ACC112 (cell line): ENCODE measurements at regions not wholly inside any gene's neighbourhood (a gene's known extent, or its start where the extent isn't known, plus 50 kb on each side); places are given as distances from the start of the nearest gene placed in this dataset.

Experiments used
- H2AFZ ChIP-seq: fragments of 200-600 bp; sonication (generic); one replicate; pipeline ENCODE4 v1.6.0; 2017; ENCODE audit warnings: antibody characterized with exemption, low read length; ENCODE audit not compliant: unreplicated experiment
- H3K27ac ChIP-seq: fragments of 200-600 bp; sonication (generic); 2 replicates; pipeline ENCODE4 v1.5.1; 2014; ENCODE audit warnings: low read depth, mild to moderate bottlenecking, antibody characterized with exemption, low read length, moderate library complexity
- H3K27me3 ChIP-seq: fragments of 200-600 bp; sonication (generic); 2 replicates; pipeline ENCODE4 v1.6.1; 2014; ENCODE audit warnings: mild to moderate bottlenecking, antibody characterized with exemption, low read length, moderate library complexity, mixed read lengths; ENCODE audit not compliant: insufficient read depth
- H3K36me3 ChIP-seq: fragments of 200-600 bp; sonication (generic); 2 replicates; pipeline ENCODE4 v1.6.1; 2016; ENCODE audit warnings: mild to moderate bottlenecking, antibody characterized with exemption, low read length, moderate library complexity, mixed read lengths; ENCODE audit not compliant: insufficient read depth
- H3K4me1 ChIP-seq: fragments of 200-600 bp; sonication (generic); one replicate; pipeline ENCODE4 v1.6.1; 2016; ENCODE audit warnings: low read length, mixed read lengths; ENCODE audit not compliant: insufficient read depth, unreplicated experiment, control insufficient read depth
- H3K4me3 ChIP-seq: fragments of 200-600 bp; sonication (generic); 2 replicates; pipeline ENCODE4 v1.5.1; 2014; ENCODE audit warnings: mild to moderate bottlenecking, low read depth, low read length
- H3K79me2 ChIP-seq: fragments of 200-600 bp; sonication (generic); one replicate; pipeline ENCODE4 v1.6.0; 2016; ENCODE audit warnings: low read length; ENCODE audit not compliant: control insufficient read depth, unreplicated experiment, insufficient read depth

DNA sequence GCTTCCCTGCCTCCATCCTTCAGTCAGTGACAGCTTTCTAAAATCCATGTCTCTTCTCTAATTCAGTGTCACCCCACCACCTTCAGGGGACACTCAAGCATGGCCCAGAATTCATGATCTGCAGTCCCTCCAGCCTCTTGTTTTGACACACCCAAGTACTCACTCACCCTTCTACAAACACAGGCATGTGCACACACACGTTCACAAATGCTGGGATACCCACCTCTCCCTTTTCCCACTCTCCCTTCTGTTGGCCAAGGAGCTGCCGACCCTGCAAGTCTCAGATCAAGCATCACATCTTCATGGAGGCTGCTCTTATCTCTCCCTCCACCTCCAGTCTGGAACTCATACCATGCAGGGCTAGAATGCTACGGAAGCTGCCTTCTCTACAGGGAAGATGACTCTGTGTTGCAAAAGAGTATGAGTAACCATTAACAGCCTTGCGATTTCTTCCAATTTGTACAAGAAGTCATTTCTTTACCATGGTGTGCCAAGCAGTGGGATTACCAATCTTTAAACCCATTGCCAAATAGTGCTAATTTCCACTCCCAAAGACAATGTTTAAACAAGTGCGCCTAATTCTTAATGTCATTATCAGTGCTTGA is 196.1 kb downstream of the BCL11B start:
- no peak overlapping the region for H3K27ac ChIP-seq
- no peak overlapping the region for H3K4me3 ChIP-seq

DNA sequence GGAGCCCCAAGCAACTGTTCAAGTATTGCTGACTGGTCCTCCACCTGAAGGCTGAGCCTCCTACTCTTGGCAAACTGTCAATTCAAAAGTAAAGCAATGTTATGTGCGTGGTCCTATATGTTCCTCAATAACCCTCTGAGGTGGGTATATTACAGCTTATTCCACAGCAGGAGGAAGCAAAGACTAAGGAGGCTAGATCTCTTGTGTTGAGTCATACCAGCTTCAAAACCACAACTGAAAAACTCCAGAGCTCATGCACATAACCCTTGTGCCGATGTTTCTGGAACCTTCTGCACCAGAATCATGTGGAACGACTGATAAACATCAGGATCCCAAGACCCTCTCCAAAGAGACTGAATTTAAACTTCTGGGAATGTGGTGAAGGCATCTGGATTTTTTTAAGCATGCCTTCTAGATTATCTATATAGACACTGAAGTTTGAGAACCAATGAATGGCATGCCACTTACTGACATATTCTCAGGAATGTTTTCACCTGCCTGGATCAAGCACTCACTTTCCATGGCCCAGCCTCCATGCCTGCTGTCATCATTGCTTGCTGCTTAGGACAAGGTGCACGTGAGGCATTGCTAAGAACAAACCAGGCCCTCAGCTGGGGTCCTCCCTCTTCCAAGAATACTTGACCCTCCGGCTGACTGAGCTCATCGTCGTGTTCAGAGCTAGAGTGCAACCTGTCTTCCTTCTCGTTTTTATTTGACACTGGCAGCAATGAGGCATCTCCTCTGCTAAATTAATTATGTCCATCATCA is 194.7 kb downstream of the BCL11B start:
- Histone ChIP-seq H3K27ac (no peak overlapping the region), H3K4me1 (no peaks in the 10 kb centered on the region), H3K36me3 (no peaks in the 10 kb centered on the region), H3K27me3 (no peaks in the 10 kb centered on the region), H2AFZ (no peak overlapping the region), H3K79me2 (no peaks in the 10 kb centered on the region), H3K4me3 (no peak overlapping the region)

More for the DNA sequence above, 196.1 kb downstream of the BCL11B start:
- Histone ChIP-seq H3K27me3 (no peaks in the 10 kb centered on the region), H3K4me1 (no peaks in the 10 kb centered on the region), H3K79me2 (no peaks in the 10 kb centered on the region), H3K36me3 (no peaks in the 10 kb centered on the region), H2AFZ (no peak overlapping the region)

DNA sequence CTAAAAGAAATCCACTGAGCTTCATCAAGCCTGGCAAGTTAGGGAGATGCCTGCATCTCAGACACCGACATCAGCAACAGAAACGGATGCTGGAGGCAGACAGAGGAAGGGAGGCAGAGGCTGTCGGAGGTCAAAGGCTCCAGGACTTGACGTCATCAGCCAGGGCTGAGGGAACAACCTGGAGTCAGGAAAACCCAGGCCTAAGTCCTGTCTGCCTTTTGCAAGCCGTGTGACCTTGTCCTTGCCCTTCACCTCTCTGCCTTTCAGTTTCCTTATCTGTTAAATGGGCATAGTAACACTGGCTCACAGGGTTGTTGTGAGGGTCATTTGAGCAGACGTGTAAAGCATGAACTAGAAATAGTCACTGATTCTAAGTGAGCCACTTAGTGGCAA is 194.2 kb downstream of the BCL11B start:
- Histone ChIP-seq H2AFZ (no peak overlapping the region), H3K27ac (no peak overlapping the region), H3K79me2 (no peaks in the 10 kb centered on the region), H3K36me3 (no peaks in the 10 kb centered on the region), H3K4me1 (no peaks in the 10 kb centered on the region), H3K27me3 (no peaks in the 10 kb centered on the region), H3K4me3 (no peak overlapping the region)

DNA sequence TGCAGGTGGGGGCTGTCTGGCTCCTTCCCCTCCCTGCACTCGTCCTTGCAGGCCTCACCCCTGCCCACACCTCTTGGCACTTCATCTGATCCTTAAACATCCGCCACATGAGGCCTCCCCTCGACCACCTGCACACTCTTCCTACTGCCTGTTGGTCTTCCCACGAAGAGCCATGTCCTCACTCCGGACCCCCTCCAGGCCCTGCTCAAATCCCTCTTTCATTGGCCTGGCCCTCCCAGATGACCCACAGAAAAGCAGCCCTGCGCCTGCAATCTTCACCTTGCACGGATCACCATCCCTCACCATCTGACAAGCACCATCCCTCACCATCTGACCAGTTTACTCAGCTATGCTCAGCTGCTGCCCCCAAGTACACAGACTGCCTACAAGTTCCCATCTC is 193.6 kb downstream of the BCL11B start:
- H3K27ac ChIP-seq = no peak overlapping the region
- H3K36me3 ChIP-seq = no peaks in the 10 kb centered on the region
- no peaks in the 10 kb centered on the region for H3K4me1 ChIP-seq

DNA sequence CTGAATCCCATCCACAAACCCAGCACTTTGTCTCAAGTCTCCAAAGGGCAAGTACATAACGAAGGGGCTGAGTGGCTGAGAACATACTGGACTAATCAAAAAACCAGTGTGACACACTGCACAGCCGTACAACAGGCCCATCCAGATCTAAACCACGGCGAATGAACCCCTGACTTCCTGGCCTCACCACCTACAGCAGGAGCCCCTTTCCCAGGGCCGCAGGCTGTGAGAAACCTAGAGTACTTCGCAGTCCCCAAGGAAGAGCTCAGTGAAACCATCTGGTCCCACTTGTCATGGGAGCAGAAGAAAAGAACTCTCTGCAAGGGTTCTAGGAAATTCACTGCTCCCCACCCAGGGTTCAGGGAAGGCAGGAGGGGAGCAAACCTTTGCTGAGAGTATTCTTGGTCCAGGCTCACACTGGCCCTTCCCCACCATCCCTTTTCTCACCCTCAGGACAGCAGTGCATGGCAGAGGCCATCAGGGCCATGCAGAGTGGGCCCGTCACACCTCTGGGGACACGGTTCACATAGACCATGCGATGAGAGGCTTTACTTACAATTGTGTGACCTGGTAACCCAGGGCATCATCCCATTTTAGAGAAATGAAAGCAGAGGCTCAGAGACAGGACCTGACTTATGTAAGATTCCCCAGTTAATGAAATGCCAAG is 192.8 kb downstream of the BCL11B start:
- Histone ChIP-seq H3K79me2 (no peaks in the 10 kb centered on the region), H3K4me3 (no peak overlapping the region), H3K36me3 (no peaks in the 10 kb centered on the region), H3K4me1 (no peaks in the 10 kb centered on the region), H3K27me3 (no peaks in the 10 kb centered on the region), H2AFZ (no peak overlapping the region), H3K27ac (no peak overlapping the region)

More for the DNA sequence above, 193.6 kb downstream of the BCL11B start:
- H3K79me2 ChIP-seq = no peaks in the 10 kb centered on the region
- no peak overlapping the region for H2AFZ ChIP-seq
- H3K27me3 ChIP-seq = no peaks in the 10 kb centered on the region
- H3K4me3 ChIP-seq = no peak overlapping the region

DNA sequence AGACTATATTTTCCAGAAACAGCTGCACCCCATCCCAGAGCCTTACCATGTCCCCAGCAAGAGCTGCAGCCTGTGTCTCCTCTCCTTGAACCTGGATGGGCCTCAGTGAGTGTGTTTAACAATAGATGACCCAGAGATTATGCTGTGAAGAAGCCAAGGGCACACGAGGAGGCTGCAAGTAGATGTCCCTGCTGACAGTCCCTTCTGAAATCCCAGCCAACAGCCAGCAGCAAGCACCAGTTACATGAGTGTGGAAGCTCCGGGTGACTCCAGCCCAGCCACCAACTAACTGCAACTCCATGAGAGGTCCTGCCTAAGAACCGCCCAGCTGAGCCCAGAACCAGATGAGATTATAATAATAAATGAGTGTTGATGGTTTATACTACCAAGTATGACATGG is 191.7 kb downstream of the BCL11B start:
- Histone ChIP-seq H3K27me3 (no peaks in the 10 kb centered on the region), H3K4me3 (no peak overlapping the region), H2AFZ (no peak overlapping the region), H3K36me3 (no peaks in the 10 kb centered on the region), H3K4me1 (no peaks in the 10 kb centered on the region), H3K27ac (no peak overlapping the region), H3K79me2 (no peaks in the 10 kb centered on the region)

DNA sequence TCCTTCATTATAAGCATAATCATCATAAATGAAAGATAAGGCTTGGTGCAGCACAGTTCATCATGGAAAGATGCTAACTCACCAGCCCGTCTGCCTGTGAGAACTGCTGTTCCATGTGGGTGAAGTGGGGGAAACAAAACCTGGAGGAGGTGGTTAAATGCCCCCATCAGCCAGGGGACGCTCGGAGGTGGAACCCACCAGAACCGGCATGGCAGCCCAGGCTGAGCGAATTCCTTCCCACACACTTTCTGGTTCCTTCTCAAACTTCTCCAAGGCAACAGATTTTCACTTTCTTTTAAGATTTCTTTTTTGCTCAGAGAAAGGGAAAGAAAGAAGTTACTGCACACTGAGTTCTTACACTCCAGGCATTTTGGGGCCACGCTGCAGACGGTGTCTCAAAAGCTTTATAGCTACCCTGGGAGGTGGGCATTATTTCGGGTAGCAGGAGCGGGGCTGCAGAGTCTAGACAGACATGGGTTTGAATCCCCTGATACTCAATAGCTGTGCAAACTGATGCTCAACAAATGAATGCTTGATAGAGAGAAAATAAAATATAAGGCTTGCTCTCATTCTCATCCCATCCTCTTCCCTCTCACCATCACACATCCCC is 190.7 kb downstream of the BCL11B start:
- no peaks in the 10 kb centered on the region for H3K79me2 ChIP-seq
- H3K27ac ChIP-seq = no peak overlapping the region
- H3K4me3 ChIP-seq = no peak overlapping the region
- H3K4me1 ChIP-seq = no peaks in the 10 kb centered on the region
- H2AFZ ChIP-seq = no peak overlapping the region
- no peaks in the 10 kb centered on the region for H3K36me3 ChIP-seq
- no peaks in the 10 kb centered on the region for H3K27me3 ChIP-seq

DNA sequence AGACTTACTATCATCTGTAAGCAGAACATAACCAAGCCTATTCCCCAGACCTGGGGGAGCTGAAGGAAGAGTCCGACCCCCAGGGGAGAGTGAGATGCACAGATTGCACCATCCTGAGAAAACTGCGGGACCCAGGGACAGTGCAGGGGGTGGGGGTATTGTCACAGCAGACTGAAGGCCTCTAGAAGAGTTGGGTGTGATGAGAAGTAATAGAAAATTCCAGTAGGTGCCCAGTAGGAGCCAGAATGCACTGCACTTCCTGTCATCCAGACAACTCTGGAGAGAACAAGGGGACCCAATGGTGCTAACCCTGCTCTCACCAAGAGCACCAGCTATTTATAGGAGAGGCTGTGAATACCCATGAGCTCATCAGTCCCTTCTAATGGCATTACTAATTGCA is 190.1 kb downstream of the BCL11B start:
- Histone ChIP-seq H3K36me3 (no peaks in the 10 kb centered on the region), H2AFZ (no peak overlapping the region), H3K4me1 (no peaks in the 10 kb centered on the region), H3K27me3 (no peaks in the 10 kb centered on the region), H3K79me2 (no peaks in the 10 kb centered on the region), H3K27ac (no peak overlapping the region), H3K4me3 (no peak overlapping the region)

DNA sequence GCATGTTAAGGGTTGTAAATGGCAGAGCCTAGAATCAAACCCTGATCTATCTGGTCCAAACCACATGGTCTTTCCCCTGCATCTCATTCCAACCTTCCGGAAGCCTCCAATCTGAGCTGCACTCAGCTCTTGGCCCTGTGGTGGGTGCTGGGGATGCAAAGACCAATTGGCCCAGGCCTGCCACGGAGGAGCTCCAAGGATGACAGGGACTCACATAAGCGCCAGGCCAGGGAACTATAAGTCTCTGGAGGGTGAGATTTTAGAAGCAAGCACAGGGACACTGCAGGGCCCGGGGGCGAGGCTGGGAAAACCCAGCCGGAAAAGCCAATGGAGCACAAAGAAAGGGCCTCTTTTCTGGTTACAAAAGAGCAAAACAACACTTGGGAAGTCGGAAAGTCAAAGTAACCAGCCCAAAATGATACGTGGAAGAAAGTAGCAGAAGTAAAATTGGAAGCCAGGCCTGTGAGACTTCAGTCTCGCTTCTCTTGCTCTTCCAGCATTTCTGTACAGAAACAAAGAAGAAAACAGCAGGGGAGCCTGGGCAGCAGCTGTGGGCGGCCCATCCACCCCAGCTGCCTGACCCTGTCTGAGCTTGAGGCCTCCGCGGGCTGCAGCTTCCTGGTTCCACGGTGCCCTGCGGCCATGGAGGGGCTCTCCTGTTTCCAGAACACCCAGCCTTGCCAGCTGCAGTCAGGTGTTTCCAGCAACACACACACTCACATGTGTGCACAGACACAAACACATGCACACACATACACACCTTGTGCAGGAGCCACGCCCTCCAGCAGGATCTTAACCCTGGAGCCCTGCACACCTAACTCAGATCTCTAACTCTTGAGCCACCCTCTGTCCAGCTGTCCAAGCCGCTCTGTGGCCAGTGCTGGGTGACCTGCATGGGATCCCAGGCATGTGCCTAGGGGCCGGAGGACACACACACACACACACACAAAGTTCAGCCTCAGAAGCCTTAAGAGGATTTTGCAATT is 178.2 kb downstream of the BCL11B start:
- Histone ChIP-seq H3K27ac (no peak overlapping the region), H3K36me3 (no peaks in the 10 kb centered on the region), H3K4me3 (no peak overlapping the region), H3K27me3 (no peaks in the 10 kb centered on the region), H3K79me2 (no peaks in the 10 kb centered on the region), H3K4me1 (no peaks in the 10 kb centered on the region), H2AFZ (no peak overlapping the region)

DNA sequence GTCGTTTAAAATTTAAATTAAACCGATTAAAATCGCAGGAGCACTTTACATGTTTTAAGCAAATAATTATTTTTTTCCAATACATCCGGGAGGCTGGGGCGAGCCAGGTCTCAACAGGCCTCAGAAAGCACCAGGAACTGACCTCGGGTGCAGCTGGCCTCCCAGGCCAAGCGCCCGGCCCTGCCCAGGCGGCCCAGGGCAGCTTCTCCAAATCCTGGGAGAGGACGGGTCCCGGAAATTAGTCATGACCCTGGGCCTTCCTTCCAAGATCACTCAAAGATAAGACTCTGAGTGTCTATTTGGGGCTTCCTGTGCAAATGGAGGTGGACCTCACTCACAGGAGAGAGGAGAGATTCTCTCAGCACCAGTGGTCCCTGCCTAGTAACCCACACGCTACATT is 177.1 kb downstream of the BCL11B start:
- no peaks in the 10 kb centered on the region for H3K79me2 ChIP-seq
- H3K27me3 ChIP-seq = no peaks in the 10 kb centered on the region
- no peak overlapping the region for H3K4me3 ChIP-seq
- H3K4me1 ChIP-seq = no peaks in the 10 kb centered on the region
- no peaks in the 10 kb centered on the region for H3K36me3 ChIP-seq
- H3K27ac ChIP-seq = no peak overlapping the region
- H2AFZ ChIP-seq = no peak overlapping the region
